HG02884 (cell line): ENCODE measurements at regions not wholly inside any gene's neighbourhood (a gene's known extent, or its start where the extent isn't known, plus 50 kb on each side); places are given as distances from the start of the nearest gene placed in this dataset.

Experiments used
- ATAC-seq: cut with Tn5 transposase; IDR thresholded peaks from one replicate; pipeline ENCODE4 v1.9.1; 2021; ENCODE audit warnings: mild to moderate bottlenecking, moderate library complexity; ENCODE audit not compliant: unreplicated experiment

DNA sequence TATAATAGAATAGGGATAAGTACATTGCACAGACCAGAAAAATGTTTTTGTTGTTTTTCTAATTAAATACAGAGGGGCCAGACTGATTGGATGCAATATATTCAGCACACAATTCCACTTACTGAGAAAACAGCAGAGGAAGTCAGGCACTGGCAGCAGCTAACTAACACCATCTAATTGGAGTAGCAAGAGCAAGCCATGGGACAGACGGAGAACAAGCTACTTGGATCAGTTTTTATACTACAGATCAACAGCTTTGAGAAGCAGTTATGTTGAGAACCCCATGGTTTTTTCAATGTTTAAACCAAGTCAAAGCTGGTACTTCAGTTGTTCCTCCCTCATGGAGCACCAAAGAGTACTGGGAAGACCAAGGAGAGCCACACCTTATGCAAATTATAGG lies 1249.4 kb downstream of the LRFN5 start:
- ATAC-seq: no peak

GRCh38 chr14:42855085-42855484 lies 1248.4 kb downstream of the LRFN5 start:
- no peak for ATAC-seq

DNA sequence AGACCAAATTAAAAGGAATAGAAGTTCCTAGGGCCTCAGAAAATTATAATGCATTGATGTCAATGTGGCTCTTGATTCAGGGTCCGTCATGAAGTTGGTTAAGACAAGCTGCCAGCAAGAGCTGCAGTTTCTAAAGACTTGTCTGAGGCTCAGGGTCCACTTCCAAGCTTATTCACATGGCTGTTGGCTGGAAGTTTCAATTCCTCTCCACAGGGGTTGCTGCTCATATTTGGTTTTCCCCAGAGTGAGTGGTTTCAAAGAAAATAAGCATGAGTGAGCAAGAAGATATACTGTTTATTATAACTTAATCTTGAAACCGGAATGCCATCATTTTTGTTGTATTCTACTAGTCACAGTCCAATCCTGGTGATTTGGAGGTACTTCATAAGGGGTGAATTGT lies 1247.4 kb downstream of the LRFN5 start:
- no peak for ATAC-seq

GRCh38 chr14:42848652-42849051 lies 1242.0 kb downstream of the LRFN5 start:
- ATAC-seq: no peak

DNA sequence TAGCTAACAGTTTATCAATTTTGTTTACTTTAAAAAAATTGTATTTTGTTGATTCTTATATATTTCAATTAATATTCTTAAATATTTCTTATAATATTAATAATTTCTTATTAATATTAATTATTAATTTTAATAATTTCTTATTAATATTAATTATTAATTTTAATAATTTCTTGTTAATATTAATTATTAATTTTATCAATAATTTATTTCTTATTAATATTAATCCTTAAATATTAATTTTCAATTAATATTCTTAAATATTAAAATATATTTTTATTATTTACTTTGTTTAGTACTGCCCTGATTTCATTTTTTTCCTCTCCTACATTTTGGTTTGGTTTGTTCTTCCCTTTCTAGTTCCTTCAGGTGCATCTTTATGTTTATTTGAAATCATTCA lies 1208.1 kb downstream of the LRFN5 start:
- ATAC-seq: no peak

GRCh38 chr14:42806909-42807315 lies 1200.2 kb downstream of the LRFN5 start:
- no peak for ATAC-seq

DNA sequence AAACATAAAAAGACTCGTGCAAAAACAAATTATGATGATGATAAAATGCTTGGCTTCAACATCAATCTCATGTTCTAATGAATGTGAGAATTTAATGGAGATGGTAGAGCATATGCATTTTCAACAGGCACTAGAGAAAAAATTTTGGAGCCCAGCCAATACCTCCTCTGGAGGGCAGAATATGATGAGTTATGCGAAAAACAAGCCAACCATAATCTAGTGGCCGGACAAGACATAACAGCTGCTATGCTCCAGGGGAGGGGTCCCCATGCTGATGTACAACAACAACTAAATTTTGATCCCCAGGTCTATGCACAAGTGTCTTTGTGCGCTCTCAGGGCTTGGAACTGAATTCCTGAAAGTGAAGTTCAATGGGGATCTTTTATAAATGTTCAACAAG lies 1197.5 kb downstream of the LRFN5 start:
- ATAC-seq: no peak

- no peak for ATAC-seq
These were observed 1195.7 kb downstream of the LRFN5 start for GRCh38 chr14:42802346-42802745.

- ATAC-seq: no peak
These were observed 1185.5 kb downstream of the LRFN5 start for GRCh38 chr14:42792166-42792565.

GRCh38 chr14:42782754-42783153 lies 1176.1 kb downstream of the LRFN5 start:
- no peak for ATAC-seq

DNA sequence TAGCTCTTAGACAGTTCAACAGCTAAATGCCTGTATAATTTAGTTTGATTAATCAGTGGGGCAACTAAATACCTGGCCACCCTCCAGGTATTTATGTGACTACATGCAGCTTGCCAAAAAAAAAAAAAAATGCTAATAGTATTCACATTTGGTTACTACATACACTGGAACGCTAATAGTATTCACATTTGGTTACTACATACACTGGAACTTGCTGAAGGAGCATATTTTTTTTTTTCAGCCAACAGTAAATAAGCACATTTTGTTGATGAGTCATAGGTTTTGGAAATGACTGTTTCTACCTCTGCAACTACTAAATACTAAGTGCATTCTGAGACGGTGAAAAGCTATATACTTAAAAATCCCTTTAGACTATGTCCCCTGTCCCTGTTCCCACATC lies 1172.3 kb downstream of the LRFN5 start:
- ATAC-seq: no peak

DNA sequence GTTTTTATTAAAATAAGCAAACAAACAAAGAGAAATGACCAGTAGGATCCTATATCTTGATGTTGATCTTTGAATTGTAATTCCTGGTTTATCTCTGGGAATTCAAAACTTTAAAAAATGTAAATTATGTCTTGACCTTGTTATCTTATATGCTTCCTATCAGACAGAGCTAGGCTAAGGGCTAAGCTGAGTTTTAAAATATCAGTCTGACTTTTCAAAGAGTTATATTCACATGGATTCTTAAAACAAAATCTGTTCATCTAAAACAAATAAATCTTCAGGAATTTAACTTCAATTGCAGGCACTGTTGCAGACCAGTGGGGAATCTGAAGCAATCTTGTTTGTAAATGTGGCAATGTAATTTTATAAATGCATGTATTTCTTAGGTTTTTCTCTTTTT lies 1144.1 kb downstream of the LRFN5 start:
- ATAC-seq: no peak

DNA sequence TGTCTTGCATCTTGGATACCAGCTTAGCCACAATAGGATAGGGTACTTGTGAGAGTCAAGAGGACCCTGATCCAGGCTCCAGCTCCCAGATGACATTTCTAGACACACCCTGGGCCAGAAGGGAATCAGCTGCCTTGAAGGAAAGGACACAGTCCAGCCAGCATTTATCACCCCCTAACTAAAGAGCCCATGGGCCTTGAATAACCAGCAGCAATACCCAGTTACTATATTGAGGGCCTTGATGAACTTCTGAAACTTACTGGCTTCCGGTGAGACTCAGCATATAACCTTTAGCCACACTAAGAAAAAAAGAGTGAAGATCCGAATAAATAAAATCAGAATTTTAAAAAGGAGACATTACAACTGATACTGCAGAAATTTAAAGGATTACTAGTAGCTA lies 1135.4 kb downstream of the LRFN5 start:
- ATAC-seq: no peak

- no peak for ATAC-seq
These were observed 1129.7 kb downstream of the LRFN5 start for GRCh38 chr14:42736408-42736807.

DNA sequence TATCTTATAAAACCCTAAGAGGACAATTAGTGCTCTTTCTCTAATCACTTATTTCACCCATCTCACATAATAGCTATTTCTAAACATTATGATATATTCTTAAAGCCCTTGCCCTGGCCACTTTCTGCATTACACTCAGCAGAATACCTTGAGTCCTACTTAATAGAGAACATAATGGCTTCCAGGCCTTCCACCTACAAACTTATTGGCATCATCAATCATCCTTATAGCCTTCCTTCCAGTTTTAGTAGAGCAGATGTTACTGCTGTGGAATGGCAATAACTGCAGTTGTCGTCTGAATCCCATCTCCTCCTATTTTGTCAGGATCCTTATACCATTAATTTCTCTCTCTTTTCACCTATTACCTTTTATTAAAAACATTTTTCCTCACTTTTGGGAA lies 1127.4 kb downstream of the LRFN5 start:
- no peak for ATAC-seq

- ATAC-seq: no peak
These were observed 1125.3 kb downstream of the LRFN5 start for GRCh38 chr14:42732005-42732404.

GRCh38 chr14:42731480-42731879 lies 1124.8 kb downstream of the LRFN5 start:
- ATAC-seq: no peak

DNA sequence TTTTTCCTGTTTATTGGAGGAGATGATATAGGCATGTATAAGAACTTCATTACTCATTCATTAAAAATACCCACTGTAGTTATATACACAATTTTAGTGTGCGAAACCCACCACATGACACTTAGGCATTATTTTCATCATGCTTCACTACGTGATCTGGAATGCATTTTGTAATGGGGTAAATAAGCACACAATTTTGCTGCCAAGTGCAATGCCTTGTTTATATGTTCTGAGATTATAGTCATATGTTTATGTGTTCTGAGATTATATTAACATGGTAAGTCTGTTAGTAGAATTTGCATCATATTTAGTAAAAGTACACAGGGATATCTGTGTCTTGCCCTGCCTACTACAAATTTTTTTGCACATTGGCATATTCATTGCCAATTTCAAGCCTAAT lies 1123.0 kb downstream of the LRFN5 start:
- ATAC-seq: no peak

DNA sequence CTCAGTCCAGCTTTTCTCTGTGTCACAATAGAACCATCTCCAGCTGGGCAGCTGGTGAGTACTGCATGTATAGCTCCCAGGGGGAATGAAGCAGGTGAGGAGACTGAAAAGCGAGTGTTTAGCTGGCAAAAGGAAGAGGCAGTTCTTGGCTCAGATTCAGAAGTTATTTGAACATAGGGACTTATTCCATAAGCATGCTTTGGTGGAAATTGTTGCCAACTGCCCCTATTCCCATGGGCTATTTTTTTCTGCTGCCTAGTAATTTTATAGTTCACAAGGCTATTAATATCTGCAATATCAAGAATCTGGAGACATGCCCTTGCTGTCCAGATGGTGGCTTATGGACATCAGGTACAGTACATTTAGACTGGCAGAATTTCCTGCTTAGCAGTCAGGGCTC lies 1112.7 kb downstream of the LRFN5 start:
- ATAC-seq: no peak

DNA sequence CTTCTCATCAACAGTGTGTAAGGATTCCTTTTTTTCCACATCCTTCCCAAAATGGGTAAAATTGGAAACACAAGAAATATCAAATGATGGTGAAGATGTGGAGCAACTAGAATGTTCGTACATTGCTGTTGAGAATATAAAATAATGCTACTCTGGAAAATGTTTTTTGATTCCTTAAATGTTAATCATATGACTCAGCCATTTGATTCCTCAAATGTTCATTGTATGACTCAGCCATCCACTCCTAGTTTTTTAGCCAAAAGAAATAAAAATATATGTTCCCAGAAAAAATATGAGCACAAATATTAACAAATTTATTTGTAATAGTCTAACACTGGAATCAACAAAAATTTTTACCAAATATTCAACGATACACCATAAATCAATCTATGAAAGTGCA lies 1108.6 kb downstream of the LRFN5 start:
- no peak for ATAC-seq

DNA sequence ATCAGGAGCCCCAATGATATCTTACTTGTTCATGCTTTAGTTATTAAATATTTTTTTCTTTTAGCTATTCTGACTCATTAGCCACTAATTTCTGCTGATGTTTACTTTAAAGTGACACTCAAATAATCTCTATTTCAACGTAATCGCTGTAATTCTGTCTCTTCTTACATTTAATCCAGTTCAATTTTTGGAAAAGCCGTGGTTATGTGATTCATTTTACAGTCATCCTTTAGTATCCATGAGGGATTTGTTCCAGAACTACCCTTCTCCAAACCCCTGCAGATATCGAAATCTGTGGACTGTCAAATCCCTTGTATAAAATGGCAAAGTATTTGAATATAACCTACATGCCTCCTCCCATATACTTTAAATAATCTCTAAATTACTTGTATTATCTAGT lies 1103.4 kb downstream of the LRFN5 start:
- ATAC-seq: no peak

- no peak for ATAC-seq
These were observed 1096.8 kb downstream of the LRFN5 start for GRCh38 chr14:42703501-42703900.

- no peak for ATAC-seq
These were observed 1080.7 kb downstream of the LRFN5 start for GRCh38 chr14:42687421-42687820.

GRCh38 chr14:42683707-42684106 lies 1077.0 kb downstream of the LRFN5 start:
- ATAC-seq: no peak
